ENCODE measurements at regions not wholly inside any gene's neighbourhood (a gene's known extent, or its start where the extent isn't known, plus 50 kb on each side); places are given as distances from the start of the nearest gene placed in this dataset.

- no peak for TF ChIP-seq CTCF (IDR thresholded peaks at IDR 0.05; ENCODE audit: insufficient read depth, low read length, poor library complexity, severe bottlenecking)
- Histone ChIP-seq H3K4me3 (replicated peaks; ENCODE audit: low read depth, low read length) (no peak overlapping the region), H3K27me3 (replicated peaks; ENCODE audit: control insufficient read depth, insufficient read depth, low read length) (no peaks in the 10 kb centered on the region), H3K36me3 (ENCODE audit: control insufficient read depth, insufficient read depth, low read length) (no peaks in the 10 kb centered on the region)
- no peak for DNase-seq (ENCODE audit: extremely low read depth, insufficient read length)
Observed at GRCh38 chr1:239717097-239717917, 330.9 kb downstream of the CHRM3 start.

GRCh38 chr1:239717918-239718184 is 331.5 kb downstream of the CHRM3 start:
- TF ChIP-seq CTCF (IDR thresholded peaks at IDR 0.05; ENCODE audit: insufficient read depth, low read length, poor library complexity, severe bottlenecking): no peak
- H3K4me3 ChIP-seq (replicated peaks; ENCODE audit: low read depth, low read length): no peak overlapping the region
- no peaks in the 10 kb centered on the region for H3K27me3 ChIP-seq (replicated peaks; ENCODE audit: control insufficient read depth, insufficient read depth, low read length)
- DNase-seq (ENCODE audit: extremely low read depth, insufficient read length): no peak
- no peaks in the 10 kb centered on the region for H3K36me3 ChIP-seq (ENCODE audit: control insufficient read depth, insufficient read depth, low read length)

GRCh38 chr1:239718571-239718970 is 332.2 kb downstream of the CHRM3 start:
- no peak overlapping the region for H3K4me3 ChIP-seq (replicated peaks; ENCODE audit: low read depth, low read length)
- H3K36me3 ChIP-seq (ENCODE audit: control insufficient read depth, insufficient read depth, low read length): no peaks in the 10 kb centered on the region
- no peaks in the 10 kb centered on the region for H3K27me3 ChIP-seq (replicated peaks; ENCODE audit: control insufficient read depth, insufficient read depth, low read length)
- DNase-seq (ENCODE audit: extremely low read depth, insufficient read length): no peak
- TF ChIP-seq CTCF (IDR thresholded peaks at IDR 0.05; ENCODE audit: insufficient read depth, low read length, poor library complexity, severe bottlenecking): no peak

- TF ChIP-seq CTCF (IDR thresholded peaks at IDR 0.05; ENCODE audit: insufficient read depth, low read length, poor library complexity, severe bottlenecking): no peak
- no peak overlapping the region for H3K4me3 ChIP-seq (replicated peaks; ENCODE audit: low read depth, low read length)
- DNase-seq (ENCODE audit: extremely low read depth, insufficient read length): no peak
- no peaks in the 10 kb centered on the region for H3K27me3 ChIP-seq (replicated peaks; ENCODE audit: control insufficient read depth, insufficient read depth, low read length)
- no peaks in the 10 kb centered on the region for H3K36me3 ChIP-seq (ENCODE audit: control insufficient read depth, insufficient read depth, low read length)
Observed at GRCh38 chr1:239718997-239719628, 332.7 kb downstream of the CHRM3 start.

GRCh38 chr1:239719642-239720258 is 333.4 kb downstream of the CHRM3 start:
- DNase-seq (ENCODE audit: extremely low read depth, insufficient read length): no peak
- no peak overlapping the region for H3K4me3 ChIP-seq (replicated peaks; ENCODE audit: low read depth, low read length)
- H3K27me3 ChIP-seq (replicated peaks; ENCODE audit: control insufficient read depth, insufficient read depth, low read length): no peaks in the 10 kb centered on the region
- TF ChIP-seq CTCF (IDR thresholded peaks at IDR 0.05; ENCODE audit: insufficient read depth, low read length, poor library complexity, severe bottlenecking): no peak
- H3K36me3 ChIP-seq (ENCODE audit: control insufficient read depth, insufficient read depth, low read length): no peaks in the 10 kb centered on the region
